DMS153 treated with DMSO at 0.1 percent for 48 hours (cell line): ENCODE measurements at regions not wholly inside any gene's neighbourhood (a gene's known extent, or its start where the extent isn't known, plus 50 kb on each side); places are given as distances from the start of the nearest gene placed in this dataset.

Experiments
- DNase-seq: peaks from one replicate; lab custom pipeline; 2025; ENCODE audit not compliant: unreplicated experiment; lab: John Stamatoyannopoulos, UW

GRCh38 chr12:126773012-126773411 lies 1494.0 kb upstream of the TMEM132C start:
- no peak for DNase-seq

- no peak for DNase-seq
These were observed 1493.5 kb upstream of the TMEM132C start for GRCh38 chr12:126773491-126773890.

- DNase-seq = no peak
These were observed 1490.8 kb upstream of the TMEM132C start for GRCh38 chr12:126776026-126776655.

DNA sequence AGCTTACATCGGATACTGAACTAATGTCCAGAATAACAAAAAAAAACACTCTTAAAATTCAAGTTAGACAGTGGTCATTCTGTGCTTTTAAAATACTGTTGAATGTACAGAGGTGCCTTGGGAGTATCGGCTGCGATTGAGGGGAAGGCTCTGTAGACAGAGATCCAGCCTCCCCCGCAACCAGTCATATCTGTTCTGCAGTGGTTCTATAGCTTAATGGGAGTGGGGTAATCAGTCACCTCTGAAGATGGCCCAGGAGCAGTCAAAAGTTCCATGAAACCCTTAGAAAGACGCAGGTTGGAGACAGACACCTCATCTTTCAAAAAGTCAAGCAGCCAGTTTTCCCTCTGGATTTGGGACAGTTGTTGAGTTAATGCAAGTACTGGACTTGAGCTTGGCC lies 1486.6 kb upstream of the TMEM132C start:
- DNase-seq = no peak

DNA sequence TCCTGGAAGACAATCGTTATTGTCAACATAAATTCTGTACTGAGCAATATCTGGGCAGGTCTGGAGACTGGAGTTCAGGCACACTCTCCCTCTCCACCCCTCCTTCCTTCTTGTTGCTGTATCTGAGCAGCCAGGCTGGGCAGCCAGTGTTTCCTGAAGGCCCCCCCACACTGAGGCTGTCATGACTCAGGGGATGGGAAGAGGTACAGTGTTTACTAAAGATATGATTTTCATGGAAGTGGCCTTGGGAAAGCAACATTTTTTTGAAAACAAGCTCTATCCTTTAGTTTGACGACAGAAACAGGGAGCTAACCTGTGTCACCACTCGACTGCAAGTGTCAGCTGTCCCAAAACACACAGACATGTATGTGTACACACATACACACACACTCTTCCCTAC lies 1485.4 kb upstream of the TMEM132C start:
- no peak for DNase-seq

DNA sequence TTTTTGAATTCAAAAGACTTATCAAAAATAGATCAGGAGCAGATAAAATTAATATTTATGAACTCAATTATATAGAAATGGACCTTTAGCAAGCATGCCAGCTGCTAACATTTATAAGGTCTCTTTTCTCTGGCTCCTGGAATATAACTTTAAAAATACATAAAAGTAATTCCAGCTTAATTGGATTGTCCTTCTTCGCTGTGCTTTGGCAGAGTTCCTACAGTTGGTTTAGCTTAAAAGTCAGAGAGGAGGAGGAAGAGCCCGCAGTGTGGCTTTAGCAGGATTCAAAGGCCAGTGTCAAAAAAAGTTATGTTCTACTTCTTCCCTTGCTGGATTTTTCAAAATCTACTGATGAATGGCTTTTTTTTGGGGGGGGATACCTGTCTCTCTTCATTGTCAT lies 1484.9 kb upstream of the TMEM132C start:
- no peak for DNase-seq

DNA sequence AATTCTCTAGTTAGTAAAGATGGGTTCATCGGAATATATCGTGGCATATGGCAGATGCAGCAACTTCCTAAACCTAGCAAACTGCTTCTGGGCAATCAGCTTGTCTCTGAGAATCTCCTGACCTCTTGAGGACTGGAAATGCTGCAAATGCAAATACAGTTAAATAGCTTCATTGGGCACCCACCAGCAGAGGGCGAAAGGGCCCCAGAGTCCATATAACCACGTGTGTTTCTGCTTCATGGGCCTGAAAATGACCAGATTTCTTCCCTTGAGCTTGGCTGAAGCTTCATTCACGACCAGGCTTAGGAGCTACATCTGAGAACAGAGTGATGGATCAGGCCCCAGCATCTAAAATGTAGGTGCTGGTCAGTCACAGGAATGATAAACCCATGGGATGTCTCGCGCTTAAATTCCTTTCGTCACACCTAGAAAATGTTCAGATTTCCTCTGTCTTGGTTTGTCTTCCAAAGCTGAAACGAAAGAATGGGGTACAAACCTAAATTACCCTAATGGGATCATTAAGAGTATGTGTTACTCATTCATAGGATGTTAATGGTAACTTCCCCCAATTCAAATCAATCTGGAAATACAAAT lies 1482.5 kb upstream of the TMEM132C start:
- no peak for DNase-seq

DNA sequence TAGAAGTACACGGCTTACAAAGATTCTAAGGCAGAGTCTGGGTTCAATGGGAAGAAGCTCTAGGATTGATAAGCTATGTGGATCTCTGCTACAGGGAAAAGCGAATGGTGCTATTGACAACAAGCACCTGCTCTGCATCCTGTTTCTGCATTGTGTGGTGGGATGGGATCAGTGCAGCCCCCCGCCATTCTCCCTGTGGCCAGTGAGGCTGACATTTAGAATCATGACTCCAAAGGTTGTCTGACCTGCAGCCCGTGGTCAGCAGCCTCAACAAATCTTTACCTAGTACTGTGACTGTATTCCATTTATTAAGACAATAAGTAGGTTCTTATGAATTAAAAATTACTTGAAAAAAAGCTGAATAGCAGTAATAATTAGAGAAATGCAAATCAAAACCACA lies 1477.0 kb upstream of the TMEM132C start:
- DNase-seq = no peak

DNA sequence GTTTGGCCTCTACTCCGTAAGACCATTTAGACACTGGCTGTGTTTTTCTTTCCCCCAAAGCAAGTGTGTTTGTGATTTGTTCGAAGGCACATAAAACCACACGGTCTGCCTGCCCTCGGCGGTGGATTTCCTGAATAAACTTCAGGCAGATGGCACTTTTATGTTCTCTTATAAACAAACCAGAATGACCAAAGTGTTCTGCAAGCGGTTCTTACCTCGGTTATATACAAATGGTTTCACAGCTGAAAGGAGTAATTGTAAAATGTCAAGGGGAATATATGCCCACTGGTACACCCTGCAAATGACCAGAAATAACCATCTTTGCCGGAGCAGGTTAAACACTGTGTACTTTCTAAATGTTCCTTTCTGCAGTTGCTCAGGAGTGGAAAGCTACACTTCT lies 1475.8 kb upstream of the TMEM132C start:
- no peak for DNase-seq

GRCh38 chr12:126792411-126792810 lies 1474.6 kb upstream of the TMEM132C start:
- no peak for DNase-seq

GRCh38 chr12:126797525-126797924 lies 1469.4 kb upstream of the TMEM132C start:
- no peak for DNase-seq

- DNase-seq = no peak
These were observed 1468.5 kb upstream of the TMEM132C start for GRCh38 chr12:126798449-126798848.

GRCh38 chr12:126807312-126807865 lies 1459.6 kb upstream of the TMEM132C start:
- no peak for DNase-seq

- no peak for DNase-seq
These were observed 1455.6 kb upstream of the TMEM132C start for GRCh38 chr12:126811391-126811790.

DNA sequence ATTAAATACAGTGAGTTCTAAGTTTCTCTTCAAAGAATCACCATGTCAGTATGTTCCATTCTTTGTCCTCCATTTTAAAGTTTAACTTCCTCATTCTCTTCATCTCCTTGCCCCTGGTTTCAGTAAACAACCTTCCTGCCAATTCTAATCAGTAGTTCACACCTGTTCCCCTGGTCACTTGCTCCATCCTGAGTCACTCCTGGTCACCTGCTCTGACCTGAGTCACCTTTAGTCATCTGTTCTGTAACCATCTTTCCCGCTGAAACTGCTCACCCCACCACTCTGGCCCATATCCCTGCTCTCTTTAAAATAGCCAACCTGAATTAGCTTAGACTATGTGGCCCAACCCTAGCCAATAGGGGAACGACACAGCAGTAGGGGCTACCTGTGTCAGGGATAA lies 1447.4 kb upstream of the TMEM132C start:
- no peak for DNase-seq

GRCh38 chr12:126830778-126831680 lies 1435.9 kb upstream of the TMEM132C start:
- DNase-seq = no peak

DNA sequence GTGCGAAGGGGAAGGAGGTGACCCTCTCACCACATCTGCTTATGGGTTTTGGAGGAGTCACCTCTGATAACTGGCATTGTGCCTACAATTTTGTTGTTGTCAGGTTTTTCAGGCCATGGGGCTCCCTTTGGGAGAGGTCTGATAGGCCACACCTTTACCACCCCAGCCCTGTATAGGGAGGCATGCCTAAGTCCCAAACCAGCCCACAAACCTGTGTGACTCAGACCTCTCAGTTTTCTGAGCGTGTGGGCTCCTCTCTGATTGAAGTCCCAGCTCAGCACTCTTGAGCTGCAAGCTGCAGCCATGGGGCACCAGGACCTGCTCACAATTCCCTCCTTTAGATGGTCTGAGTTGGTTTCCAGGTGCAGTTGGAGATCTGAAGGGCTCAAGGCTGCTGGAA lies 1429.3 kb upstream of the TMEM132C start:
- DNase-seq = no peak

- DNase-seq = no peak
These were observed 1422.9 kb upstream of the TMEM132C start for GRCh38 chr12:126843915-126844669.

DNA sequence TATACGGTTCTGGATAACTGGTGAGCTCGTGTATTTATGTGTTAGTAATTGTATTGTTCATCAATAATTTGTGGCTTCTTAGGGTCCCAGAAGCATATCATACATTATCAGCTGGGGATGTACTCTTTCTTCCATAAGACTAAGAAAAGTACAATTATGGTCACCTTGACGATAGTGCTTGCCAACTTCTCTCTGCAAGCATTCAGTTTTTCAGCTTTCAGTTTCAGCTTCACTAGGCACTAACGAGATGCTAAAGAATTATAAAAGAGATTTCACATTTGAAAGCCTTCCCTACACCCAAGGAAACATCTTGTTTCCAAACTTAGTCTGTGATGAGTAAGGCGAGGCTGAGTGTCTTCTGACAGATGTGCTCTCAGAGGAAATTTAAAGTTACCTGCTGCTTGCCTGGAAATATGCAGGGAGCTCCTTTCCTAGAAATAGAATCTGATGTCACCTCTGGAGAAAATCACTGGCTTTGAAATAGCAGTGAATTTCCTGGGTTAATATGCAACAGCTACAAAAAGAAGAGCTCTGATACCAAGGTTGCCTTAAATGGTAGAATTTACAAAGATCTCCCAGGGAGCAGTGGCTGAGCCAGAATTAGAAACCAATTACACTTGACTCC lies 1419.9 kb upstream of the TMEM132C start:
- no peak for DNase-seq

DNA sequence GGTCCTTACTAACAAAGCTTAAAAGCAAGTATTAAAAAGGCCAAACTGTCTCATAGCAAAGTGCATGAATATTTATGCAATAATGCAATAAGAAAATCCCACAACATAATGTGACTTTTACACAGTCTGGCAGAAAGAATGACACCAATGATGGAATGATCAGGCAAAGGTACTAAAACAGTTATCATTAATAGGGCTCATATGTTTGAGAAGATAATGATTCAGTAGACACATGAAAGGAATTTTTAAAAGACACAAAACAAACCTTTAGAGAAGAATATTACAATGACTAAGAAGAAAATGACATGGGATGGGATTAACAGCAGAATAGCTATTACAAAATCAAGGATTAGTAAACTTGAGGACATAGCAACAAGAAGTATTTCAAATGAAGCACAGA lies 1411.2 kb upstream of the TMEM132C start:
- DNase-seq = no peak

- DNase-seq = no peak
These were observed 1410.0 kb upstream of the TMEM132C start for GRCh38 chr12:126856958-126857357.
